ENCODE measurements at regions not wholly inside any gene's neighbourhood (a gene's known extent, or its start where the extent isn't known, plus 50 kb on each side); places are given as distances from the start of the nearest gene placed in this dataset.

GRCh38 chr2:157194097-157194688 is 63.3 kb upstream of the GALNT5 start:
- no peak for DNase-seq

DNA sequence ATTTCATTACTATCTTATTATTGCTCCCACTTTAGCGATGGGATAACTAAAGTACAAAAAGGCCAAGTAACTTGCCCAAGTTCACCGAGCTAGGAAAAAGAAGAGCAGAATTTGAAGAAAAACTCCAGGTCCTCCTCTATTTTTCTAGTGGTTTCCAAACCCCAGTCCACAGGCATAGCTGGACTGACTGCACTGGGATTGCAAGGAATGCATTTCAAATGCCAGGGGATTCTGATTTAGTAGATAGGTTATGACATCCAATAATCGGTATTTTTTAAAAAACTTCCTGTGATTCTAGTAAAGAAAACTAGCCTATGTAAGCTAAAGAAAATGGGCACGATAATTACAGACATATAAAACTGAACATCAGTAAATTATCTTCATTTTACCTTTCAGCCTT is 62.7 kb upstream of the GALNT5 start:
- DNase-seq = no peak

- no peak for DNase-seq
Measured at GRCh38 chr2:157196956-157197355, 60.5 kb upstream of the GALNT5 start.

- DNase-seq = no peak
Measured at GRCh38 chr2:157197848-157198247, 59.7 kb upstream of the GALNT5 start.

GRCh38 chr2:157203651-157204050 is 53.9 kb upstream of the GALNT5 start:
- DNase-seq = no peak

DNA sequence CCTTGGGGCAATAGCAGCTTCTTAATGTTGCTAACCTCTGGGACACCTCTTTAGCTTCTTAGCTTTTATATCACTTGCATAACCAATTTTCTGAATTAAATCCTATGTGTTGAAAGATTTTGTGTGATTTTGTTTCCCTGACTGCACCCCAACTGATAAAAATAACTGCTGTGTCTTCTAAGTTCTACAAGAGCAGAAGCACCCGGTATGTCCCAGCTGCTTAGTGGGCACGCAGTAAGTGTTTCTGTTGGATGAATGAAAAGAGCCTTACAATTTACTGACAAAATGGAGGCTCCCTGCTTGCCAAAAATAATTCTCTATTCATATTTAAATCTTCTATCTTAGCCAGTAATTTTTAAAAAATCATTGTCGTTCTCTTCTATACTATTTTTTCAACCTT is 53.1 kb upstream of the GALNT5 start:
- DNase-seq = no peak

GRCh38 chr2:157206916-157207315 is 50.6 kb upstream of the GALNT5 start:
- no peak for DNase-seq

Data from NCI-H187 treated with DMSO at 0.1 percent for 48 hours (cell line).